ENCODE measurements at regions not wholly inside any gene's neighbourhood (a gene's known extent, or its start where the extent isn't known, plus 50 kb on each side); places are given as distances from the start of the nearest gene placed in this dataset.

DNA sequence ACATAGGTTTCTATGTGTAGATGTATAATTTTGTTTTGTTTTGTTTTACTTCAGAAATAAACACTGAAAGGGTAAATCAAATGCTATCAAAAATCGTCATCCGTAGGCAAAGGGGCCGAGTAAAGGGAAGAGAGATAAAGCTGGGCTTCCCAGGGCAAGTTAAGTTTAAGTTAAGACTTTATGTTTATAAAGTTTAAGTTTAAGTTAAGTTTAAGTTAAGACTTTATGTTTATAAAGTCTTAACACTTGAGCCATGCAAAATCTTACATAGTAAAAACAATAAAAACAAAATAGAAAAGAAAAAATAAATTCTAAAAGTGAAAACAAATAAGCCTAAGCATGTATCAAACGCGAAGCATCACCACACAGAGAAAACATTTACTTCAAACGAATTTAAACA, 216.1 kb upstream of the SYNDIG1 start:
- Histone ChIP-seq H3K4me1 (no peaks in the 10 kb centered on the region), H3K27me3 (ENCODE audit: low read depth) (no peaks in the 10 kb centered on the region), H3K36me3 (replicated peaks) (no peaks in the 10 kb centered on the region), H3K4me3 (no peak overlapping the region), H3K9me3 (no peaks in the 10 kb centered on the region)
- in situ Hi-C loops (cut with MboI; ENCODE audit: low sequenced_read_pairs) = loop anchor here (25.0 kb wide), 1 partner anchor 91 kb away; no protein-coding TSS in a partner anchor
- DNase-seq (ENCODE audit: low spot score in 2 of 2) = no peak

DNA sequence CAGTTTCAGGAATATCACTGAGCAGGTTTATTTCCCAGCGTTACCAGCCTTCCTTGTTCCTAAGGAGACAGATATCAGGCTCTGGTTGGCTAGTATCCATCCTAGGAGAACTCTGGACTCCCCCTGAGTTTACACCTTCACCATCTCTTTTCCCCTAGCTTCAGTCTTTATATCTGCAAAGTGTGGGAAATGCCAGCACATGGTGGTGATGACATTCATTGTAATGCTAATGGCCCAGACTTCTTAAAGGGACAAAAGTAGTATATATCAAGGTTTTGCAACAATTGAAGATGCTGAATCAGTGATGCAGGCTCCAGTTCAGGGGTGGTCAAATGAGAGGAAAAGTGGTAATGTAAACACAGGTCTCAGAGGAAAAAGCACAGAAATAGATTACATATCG, 224.3 kb upstream of the SYNDIG1 start:
- Histone ChIP-seq H3K27me3 (ENCODE audit: low read depth) (no peaks in the 10 kb centered on the region), H3K36me3 (replicated peaks) (no peaks in the 10 kb centered on the region), H3K4me1 (no peaks in the 10 kb centered on the region), H3K4me3 (no peak overlapping the region), H3K9me3 (no peaks in the 10 kb centered on the region)
- DNase-seq (ENCODE audit: low spot score in 2 of 2) = no peak
- in situ Hi-C loops (cut with MboI; ENCODE audit: low sequenced_read_pairs) = no loop called here

DNA sequence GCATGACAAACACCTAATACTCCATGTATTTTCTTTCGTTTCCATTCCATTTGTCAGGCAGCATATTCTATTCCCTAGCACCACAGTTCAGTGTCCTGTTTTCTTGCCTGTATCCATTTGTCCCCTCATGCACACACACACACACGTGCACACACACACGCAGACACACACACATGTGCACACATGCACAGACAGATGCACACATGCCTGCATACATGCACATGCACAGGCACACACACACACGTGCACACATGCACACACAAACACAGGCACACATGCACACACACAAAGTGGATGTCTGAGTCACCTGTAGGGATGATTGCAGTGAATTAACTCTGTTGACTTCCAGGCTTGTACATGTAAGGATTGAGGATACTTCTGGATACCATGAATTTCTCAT, 226.7 kb upstream of the SYNDIG1 start:
- no peak for DNase-seq (ENCODE audit: low spot score in 2 of 2)
- Histone ChIP-seq H3K27me3 (ENCODE audit: low read depth) (no peaks in the 10 kb centered on the region), H3K9me3 (no peaks in the 10 kb centered on the region), H3K36me3 (replicated peaks) (no peaks in the 10 kb centered on the region), H3K4me3 (no peak overlapping the region), H3K4me1 (no peaks in the 10 kb centered on the region)
- in situ Hi-C loops (cut with MboI; ENCODE audit: low sequenced_read_pairs) = no loop called here

DNA sequence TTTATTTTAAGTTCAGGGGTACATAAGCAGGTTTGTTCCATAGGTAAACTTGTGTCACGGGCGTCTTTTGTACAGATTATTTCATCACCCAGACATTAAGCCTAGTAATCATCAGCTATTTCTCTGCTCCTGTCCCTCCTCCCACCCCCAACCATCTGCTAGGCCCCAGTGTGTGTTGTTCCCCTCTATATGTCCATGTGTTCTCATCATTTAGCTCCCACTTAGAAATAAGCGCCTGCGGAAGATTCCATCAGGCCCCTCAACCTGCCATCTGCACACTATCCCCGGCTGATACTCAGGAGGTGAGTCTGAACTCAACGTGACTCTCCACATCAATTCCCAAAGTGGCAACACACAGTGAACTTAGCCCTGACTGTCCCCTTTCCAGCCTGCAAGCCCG, 228.0 kb upstream of the SYNDIG1 start:
- H3K4me3 ChIP-seq = no peak overlapping the region
- H3K27me3 ChIP-seq (ENCODE audit: low read depth) = no peaks in the 10 kb centered on the region
- no peaks in the 10 kb centered on the region for H3K4me1 ChIP-seq
- H3K9me3 ChIP-seq = no peaks in the 10 kb centered on the region
- in situ Hi-C loops (cut with MboI; ENCODE audit: low sequenced_read_pairs) = no loop called here
- no peaks in the 10 kb centered on the region for H3K36me3 ChIP-seq (replicated peaks)
- DNase-seq (ENCODE audit: low spot score in 2 of 2) = no peak

DNA sequence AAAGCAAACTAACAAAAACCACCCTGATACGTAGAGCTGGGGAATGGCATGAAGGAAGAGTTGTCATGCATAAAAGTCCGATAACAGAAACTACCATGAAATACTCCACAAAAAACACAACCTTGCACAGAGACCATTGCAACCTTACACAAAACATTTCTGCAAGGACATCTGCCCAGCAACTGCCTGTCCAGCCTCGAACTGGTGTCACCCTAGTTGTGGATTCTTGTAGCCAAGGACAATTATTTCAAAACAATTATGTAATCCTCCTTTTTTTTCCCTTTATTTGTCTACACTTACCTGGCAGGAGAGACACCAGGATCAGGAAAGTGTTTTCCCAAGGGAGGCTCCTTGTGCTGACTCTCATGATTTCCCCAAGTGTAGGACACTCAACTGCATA, 232.5 kb upstream of the SYNDIG1 start:
- Histone ChIP-seq H3K27me3 (ENCODE audit: low read depth) (no peaks in the 10 kb centered on the region), H3K4me1 (no peaks in the 10 kb centered on the region), H3K4me3 (no peak overlapping the region), H3K36me3 (replicated peaks) (no peaks in the 10 kb centered on the region), H3K9me3 (no peaks in the 10 kb centered on the region)
- in situ Hi-C loops (cut with MboI; ENCODE audit: low sequenced_read_pairs) = no loop called here
- DNase-seq (ENCODE audit: low spot score in 2 of 2) = no peak

DNA sequence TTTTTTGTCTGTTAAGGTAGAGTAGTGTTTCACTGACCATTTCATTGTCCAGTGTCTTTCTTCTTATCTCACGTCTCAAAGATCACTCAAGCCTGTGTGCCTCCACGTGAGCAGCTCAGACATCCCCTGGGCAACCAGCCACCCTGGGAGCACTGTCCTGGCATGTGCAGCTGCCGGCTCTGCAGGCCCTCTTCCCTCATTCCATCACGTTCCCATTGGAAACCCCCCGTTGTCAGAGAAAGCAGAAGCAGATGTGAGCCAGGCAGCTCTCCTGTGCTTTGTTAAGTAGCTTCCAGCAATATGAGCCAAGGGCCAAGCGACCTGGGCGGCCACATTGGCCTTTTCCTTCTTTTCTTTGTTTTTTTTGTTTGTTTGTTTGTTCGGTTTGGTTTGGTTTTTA, 233.2 kb upstream of the SYNDIG1 start:
- no peaks in the 10 kb centered on the region for H3K36me3 ChIP-seq (replicated peaks)
- DNase-seq (ENCODE audit: low spot score in 2 of 2) = no peak
- no peak overlapping the region for H3K4me3 ChIP-seq
- H3K9me3 ChIP-seq = no peaks in the 10 kb centered on the region
- in situ Hi-C loops (cut with MboI; ENCODE audit: low sequenced_read_pairs) = no loop called here
- no peaks in the 10 kb centered on the region for H3K27me3 ChIP-seq (ENCODE audit: low read depth)
- no peaks in the 10 kb centered on the region for H3K4me1 ChIP-seq

DNA sequence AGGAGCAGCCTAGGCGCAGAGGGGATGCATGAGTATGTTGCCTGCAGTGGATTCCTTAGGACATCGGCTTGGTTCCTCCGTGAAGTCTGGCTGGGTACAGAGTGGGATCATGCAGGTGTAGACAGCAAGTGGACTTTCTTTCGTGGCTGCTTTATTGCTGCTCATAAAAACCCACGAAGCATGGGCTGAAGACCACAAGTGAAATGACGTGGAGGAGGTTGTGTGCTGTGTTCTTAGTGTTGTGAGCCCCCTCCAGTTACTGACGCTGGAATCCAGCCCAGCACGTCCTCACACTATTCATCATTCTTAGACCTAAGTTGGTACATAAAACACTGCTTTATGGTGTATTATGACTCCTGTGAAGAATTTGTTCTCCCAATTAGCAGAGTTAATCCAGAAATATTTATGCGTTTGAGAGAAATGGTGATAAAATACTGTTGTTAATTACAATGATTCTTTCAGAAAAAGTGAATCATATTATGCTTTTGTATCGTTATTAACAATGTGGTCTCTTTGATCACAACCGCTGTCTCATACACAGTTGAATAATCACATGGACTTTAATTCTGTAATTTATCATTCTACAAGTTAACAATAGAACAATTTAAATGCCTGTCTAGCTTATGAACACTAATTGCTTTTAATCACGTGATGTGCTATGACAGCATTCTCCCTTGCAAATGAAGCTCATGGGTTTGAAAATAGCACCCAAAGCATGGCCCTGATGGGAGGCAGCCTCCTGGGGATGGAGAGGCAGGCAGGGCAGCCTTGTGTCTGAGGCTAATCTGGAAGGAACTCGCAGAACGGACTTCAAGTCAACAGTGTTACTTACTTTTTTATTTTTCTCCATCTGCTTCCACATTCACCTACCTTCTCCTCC, 233.9 kb upstream of the SYNDIG1 start:
- no peaks in the 10 kb centered on the region for H3K27me3 ChIP-seq (ENCODE audit: low read depth)
- H3K4me1 ChIP-seq = no peaks in the 10 kb centered on the region
- H3K9me3 ChIP-seq = no peaks in the 10 kb centered on the region
- H3K4me3 ChIP-seq = no peak overlapping the region
- in situ Hi-C loops (cut with MboI; ENCODE audit: low sequenced_read_pairs) = no loop called here
- H3K36me3 ChIP-seq (replicated peaks) = no peaks in the 10 kb centered on the region
- DNase-seq (ENCODE audit: low spot score in 2 of 2) = no peak

DNA sequence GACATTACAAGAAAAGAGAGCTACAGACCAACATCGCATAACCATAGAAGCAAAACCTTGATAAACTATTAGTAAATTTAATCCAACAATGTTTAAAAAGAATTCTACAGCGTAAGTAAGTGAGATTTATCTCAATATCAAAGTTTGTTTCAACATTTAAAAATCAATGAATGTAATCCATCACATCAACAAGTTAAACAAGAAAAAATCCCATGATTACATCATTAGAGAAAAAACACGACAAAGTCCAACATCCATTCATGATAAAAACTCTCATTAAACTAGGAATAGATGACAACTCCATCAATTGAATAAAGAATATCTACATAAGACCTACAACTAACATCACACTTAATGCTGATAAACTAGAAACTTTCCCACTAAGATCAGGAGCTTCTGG, 239.0 kb upstream of the GGTLC1 start:
- H3K27me3 ChIP-seq (ENCODE audit: low read depth) = no peaks in the 10 kb centered on the region
- no peaks in the 10 kb centered on the region for H3K9me3 ChIP-seq
- no peaks in the 10 kb centered on the region for H3K36me3 ChIP-seq (replicated peaks)
- DNase-seq (ENCODE audit: low spot score in 2 of 2) = no peak
- no peaks in the 10 kb centered on the region for H3K4me1 ChIP-seq
- H3K4me3 ChIP-seq = no peak overlapping the region
- in situ Hi-C loops (cut with MboI; ENCODE audit: low sequenced_read_pairs) = no loop called here

DNA sequence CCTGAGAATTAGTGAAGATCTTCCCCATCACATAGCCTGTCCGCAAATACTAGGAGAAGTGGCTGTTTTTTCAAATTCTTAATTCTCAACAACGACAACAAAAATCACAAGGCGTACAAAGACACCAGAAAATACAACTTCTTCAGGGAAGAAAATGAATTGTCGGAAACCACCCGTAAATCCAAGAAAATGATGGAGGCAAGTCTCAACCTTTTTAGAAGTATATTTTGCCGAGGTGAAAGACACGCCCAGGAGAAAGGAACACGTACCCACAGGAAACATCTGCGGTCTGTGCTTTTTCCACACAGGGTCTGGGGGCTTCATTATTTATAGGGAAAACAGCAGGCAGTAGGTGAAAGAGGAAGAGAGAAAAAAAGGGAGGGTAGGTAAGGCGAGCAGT, 223.9 kb upstream of the GGTLC1 start:
- H3K9me3 ChIP-seq = no peaks in the 10 kb centered on the region
- H3K36me3 ChIP-seq (replicated peaks) = no peaks in the 10 kb centered on the region
- no peaks in the 10 kb centered on the region for H3K4me1 ChIP-seq
- in situ Hi-C loops (cut with MboI; ENCODE audit: low sequenced_read_pairs) = no loop called here
- no peaks in the 10 kb centered on the region for H3K27me3 ChIP-seq (ENCODE audit: low read depth)
- H3K4me3 ChIP-seq = no peak overlapping the region
- no peak for DNase-seq (ENCODE audit: low spot score in 2 of 2)

DNA sequence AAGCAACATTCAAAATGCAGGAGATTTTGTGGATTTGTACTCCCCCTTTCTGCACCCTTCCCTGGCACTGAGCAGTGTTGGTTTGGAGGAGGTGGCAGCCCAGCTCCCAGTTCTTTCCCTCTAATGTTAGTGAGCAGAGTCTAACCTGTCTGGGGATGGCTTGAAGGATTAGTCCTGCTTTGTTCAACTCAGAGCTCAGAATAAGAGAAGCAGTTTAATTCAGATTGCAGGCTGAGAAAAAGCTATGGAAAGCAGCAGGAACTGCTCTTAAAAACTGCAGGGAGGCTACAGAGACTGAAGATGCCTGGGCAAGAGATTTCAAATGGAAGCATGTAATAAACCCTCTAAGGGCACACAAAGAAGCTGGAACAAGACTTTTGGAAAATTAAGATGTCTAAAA, 223.4 kb upstream of the GGTLC1 start:
- no peak overlapping the region for H3K4me3 ChIP-seq
- H3K36me3 ChIP-seq (replicated peaks) = no peaks in the 10 kb centered on the region
- no peak for DNase-seq (ENCODE audit: low spot score in 2 of 2)

DNA sequence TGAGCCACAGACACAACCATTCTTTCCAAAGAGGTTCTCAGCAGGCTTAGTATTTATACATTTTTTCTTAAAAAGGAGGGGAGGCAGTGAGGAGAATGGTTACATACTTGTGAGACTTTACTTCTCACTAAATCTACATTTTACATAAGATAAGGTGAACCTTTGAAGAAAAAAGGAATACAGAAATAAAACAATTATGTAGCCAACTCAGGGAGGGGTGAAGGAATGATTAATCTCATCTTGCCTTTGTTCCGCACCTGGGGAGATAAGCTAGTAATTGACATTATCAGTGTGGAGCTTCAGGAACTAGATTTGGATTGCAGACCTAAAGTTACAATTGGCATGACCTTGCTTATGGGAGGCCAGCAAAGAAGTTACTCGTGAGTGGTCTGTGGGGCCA, 221.8 kb upstream of the GGTLC1 start:
- DNase-seq (ENCODE audit: low spot score in 2 of 2) = no peak
- Histone ChIP-seq H3K36me3 (replicated peaks) (no peaks in the 10 kb centered on the region), H3K9me3 (no peaks in the 10 kb centered on the region), H3K27me3 (ENCODE audit: low read depth) (no peaks in the 10 kb centered on the region), H3K4me3 (no peak overlapping the region), H3K4me1 (no peaks in the 10 kb centered on the region)
- in situ Hi-C loops (cut with MboI; ENCODE audit: low sequenced_read_pairs) = no loop called here

More for the DNA sequence above, 223.4 kb upstream of the GGTLC1 start:
- Histone ChIP-seq H3K4me1 (no peaks in the 10 kb centered on the region), H3K9me3 (no peaks in the 10 kb centered on the region), H3K27me3 (ENCODE audit: low read depth) (no peaks in the 10 kb centered on the region)
- in situ Hi-C loops (cut with MboI; ENCODE audit: low sequenced_read_pairs) = no loop called here

DNA sequence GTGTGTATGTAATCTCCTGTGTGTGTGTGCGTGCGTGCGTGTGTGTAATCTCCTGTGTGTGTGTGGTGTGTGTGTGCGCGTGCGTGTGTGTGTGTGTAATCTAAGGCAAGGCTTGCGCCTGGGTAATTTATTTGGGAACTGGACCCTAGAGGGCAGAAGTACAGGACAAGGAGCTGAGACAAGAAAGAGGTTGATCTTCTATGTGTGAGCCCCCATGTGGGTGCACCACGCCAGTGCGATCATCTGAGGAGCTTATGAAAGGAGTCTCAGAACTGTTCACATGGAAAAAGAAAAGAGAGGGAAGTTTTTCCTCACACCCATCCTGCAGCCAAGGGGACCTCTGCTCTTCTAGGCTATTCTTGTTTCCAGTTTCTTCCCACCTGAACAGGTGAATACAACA, 220.1 kb upstream of the GGTLC1 start:
- Histone ChIP-seq H3K36me3 (replicated peaks) (no peaks in the 10 kb centered on the region), H3K4me3 (no peak overlapping the region), H3K9me3 (no peaks in the 10 kb centered on the region), H3K4me1 (no peaks in the 10 kb centered on the region), H3K27me3 (ENCODE audit: low read depth) (no peaks in the 10 kb centered on the region)
- no peak for DNase-seq (ENCODE audit: low spot score in 2 of 2)
- in situ Hi-C loops (cut with MboI; ENCODE audit: low sequenced_read_pairs) = no loop called here

DNA sequence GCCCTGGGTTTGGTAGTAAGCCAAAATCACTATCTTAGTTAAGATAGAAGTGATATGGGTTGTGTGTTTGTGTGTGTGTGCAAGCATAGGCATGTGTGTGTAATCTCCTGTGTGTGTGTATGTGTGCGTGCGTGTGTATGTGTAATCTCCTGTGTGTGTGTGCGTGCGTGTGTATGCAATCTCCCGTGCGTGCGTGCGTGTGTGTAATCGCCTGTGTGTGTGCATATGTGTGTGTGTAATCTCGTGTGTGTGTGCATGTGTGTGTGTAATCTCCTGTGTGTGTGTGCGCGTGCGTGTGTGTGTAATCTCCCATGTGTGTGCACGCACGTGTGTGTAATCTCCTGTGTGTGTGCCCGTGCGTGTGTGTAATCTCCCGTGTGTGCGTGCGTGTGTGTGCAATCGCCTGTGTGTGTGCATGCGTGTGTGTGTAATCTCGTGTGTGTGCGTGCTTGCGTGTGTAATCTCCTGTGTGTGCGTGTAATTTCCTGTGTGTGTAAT, 219.3 kb upstream of the GGTLC1 start:
- in situ Hi-C loops (cut with MboI; ENCODE audit: low sequenced_read_pairs) = no loop called here
- DNase-seq (ENCODE audit: low spot score in 2 of 2) = no peak
- Histone ChIP-seq H3K4me1 (no peaks in the 10 kb centered on the region), H3K27me3 (ENCODE audit: low read depth) (no peaks in the 10 kb centered on the region), H3K9me3 (no peaks in the 10 kb centered on the region), H3K36me3 (replicated peaks) (no peaks in the 10 kb centered on the region), H3K4me3 (no peak overlapping the region)

DNA sequence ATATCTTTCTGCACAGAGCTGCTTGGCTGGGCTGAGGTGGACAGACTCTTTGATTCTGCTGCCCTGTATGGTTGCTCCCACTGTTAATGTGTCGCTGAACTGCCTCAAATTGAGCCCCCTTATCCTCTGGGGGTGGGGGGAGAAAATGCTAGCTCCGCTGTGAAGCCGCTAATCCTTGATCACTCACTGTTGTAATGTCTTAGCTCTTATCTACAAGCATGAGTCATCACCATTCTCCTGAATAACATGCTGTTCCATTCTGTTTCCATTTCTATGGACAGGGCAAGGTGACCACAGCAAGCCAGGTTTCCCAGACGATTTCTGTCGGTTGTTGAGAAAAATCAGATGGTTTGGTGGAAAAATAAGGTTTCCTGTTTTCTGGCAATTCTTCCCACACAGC, 218.4 kb upstream of the GGTLC1 start:
- Histone ChIP-seq H3K9me3 (no peaks in the 10 kb centered on the region), H3K4me1 (no peaks in the 10 kb centered on the region), H3K4me3 (no peak overlapping the region), H3K27me3 (ENCODE audit: low read depth) (no peaks in the 10 kb centered on the region), H3K36me3 (replicated peaks) (no peaks in the 10 kb centered on the region)
- in situ Hi-C loops (cut with MboI; ENCODE audit: low sequenced_read_pairs) = no loop called here
- DNase-seq (ENCODE audit: low spot score in 2 of 2) = no peak
